PC-9 (cell line): ENCODE measurements at regions not wholly inside any gene's neighbourhood (a gene's known extent, or its start where the extent isn't known, plus 50 kb on each side); places are given as distances from the start of the nearest gene placed in this dataset.

Experiments used
- BruUV-seq: library from RNA; stranded (reverse); fragments of 400-500 nt; replicated peaks from 2 replicates; lab custom pipeline; 2021; lab: Mats Ljungman, UMichigan
- CTCF ChIA-PET: fragments of 300-600 bp; sonication (Branson Sonifier 250); formaldehyde crosslinking; loops from one replicate; lab custom pipeline; 2022; ENCODE audit warnings: antibody characterized with exemption; lab: Charles Lee
- POLR2A ChIA-PET: fragments of 300-600 bp; sonication (Branson Sonifier 250); formaldehyde crosslinking; loops from one replicate; lab custom pipeline; 2022; ENCODE audit warnings: antibody characterized with exemption; ENCODE audit not compliant: unreplicated experiment; lab: Charles Lee
- DNase-seq, 2 experiments: peaks; one replicate each; pipeline versions ENCODE4 v3.0.0 to v3.0.0-alpha.2; 2015 to 2022; ENCODE audit warnings: mixed read lengths in 1 of 2
- H2AFZ ChIP-seq: fragments of 200-600 bp; sonication (generic); 2 replicates; pipeline ENCODE4 v1.8.1; 2017; ENCODE audit warnings: antibody characterized with exemption
- H3F3A ChIP-seq: fragments of 200-600 bp; sonication (generic); 2 replicates; pipeline ENCODE4 v1.8.1; 2017; ENCODE audit warnings: antibody characterized with exemption, mild to moderate bottlenecking, low read depth; ENCODE audit not compliant: insufficient read depth
- H3K27ac ChIP-seq: fragments of 200-600 bp; sonication (generic); 2 replicates; pipeline ENCODE4 v1.6.1; 2016; ENCODE audit warnings: mixed run types
- H3K27me3 ChIP-seq: fragments of 200-600 bp; sonication (generic); 2 replicates; pipeline ENCODE4 v1.6.1; 2016; ENCODE audit warnings: low read depth, mixed run types; ENCODE audit not compliant: insufficient read depth
- H3K36me3 ChIP-seq: fragments of 200-600 bp; sonication (generic); 2 replicates; pipeline ENCODE4 v1.6.1; 2016; ENCODE audit warnings: low read depth, mixed run types
- H3K4me1 ChIP-seq: fragments of 200-600 bp; sonication (generic); replicated peaks from 2 replicates; pipeline ENCODE4 v1.6.1; 2016; ENCODE audit warnings: mixed run types; ENCODE audit not compliant: insufficient read depth
- H3K4me2 ChIP-seq: fragments of 200-600 bp; sonication (generic); 2 replicates; pipeline ENCODE4 v1.6.1; 2017; ENCODE audit warnings: mixed run types
- H3K4me3 ChIP-seq: fragments of 200-600 bp; sonication (generic); 2 replicates; pipeline ENCODE4 v1.6.1; 2016; ENCODE audit warnings: mixed run types
- H3K79me2 ChIP-seq: fragments of 200-600 bp; sonication (generic); 2 replicates; pipeline ENCODE4 v1.6.1; 2017; ENCODE audit warnings: low read depth, mixed run types
- H3K9me2 ChIP-seq: fragments of 200-600 bp; sonication (generic); 2 replicates; pipeline ENCODE4 v1.8.1; 2017; ENCODE audit warnings: mild to moderate bottlenecking; ENCODE audit not compliant: insufficient read depth
- H3K9me3 ChIP-seq: fragments of 200-600 bp; sonication (generic); 2 replicates; pipeline ENCODE4 v1.8.1; 2016; ENCODE audit warnings: low read depth; ENCODE audit not compliant: insufficient read depth
- H4K20me1 ChIP-seq: fragments of 200-600 bp; sonication (generic); 2 replicates; pipeline ENCODE4 v1.8.1; 2017; ENCODE audit not compliant: insufficient read depth
- CTCF ChIP-seq: fragments of 200-600 bp; sonication (generic); conservative IDR thresholded peaks from 2 replicates; pipeline ENCODE4 v1.6.1; 2017; ENCODE audit warnings: mixed run types, antibody characterized with exemption, mild to moderate bottlenecking, moderate library complexity
- EZH2 ChIP-seq: fragments of 200-600 bp; sonication (generic); IDR thresholded peaks from 2 replicates; pipeline ENCODE4 v1.8.0; 2017; ENCODE audit warnings: antibody characterized with exemption, low read depth
- intact Hi-C: fragments of 100-400 bp; cut with micrococcal nuclease; formaldehyde crosslinking; loops from one replicate; pipeline ENCODE4 v1.10.0; 2022; ENCODE audit not compliant: unreplicated experiment

GRCh38 chr4:24266951-24267722, 317.2 kb downstream of the DHX15 start:
- Histone ChIP-seq H3K4me2 (no peak overlapping the region), H3K4me3 (no peak overlapping the region), H3K79me2 (no peaks in the 10 kb centered on the region), H2AFZ (no peak overlapping the region), H3K27ac (no peak overlapping the region), H3K9me3 (no peaks in the 10 kb centered on the region), H3K4me1 (no peaks in the 10 kb centered on the region), H3K27me3 (peaks cover 21% of the 10 kb centered on the region; the same call in 1 of the 2 replicates), H3F3A (no peaks in the 10 kb centered on the region), H4K20me1 (no peaks in the 10 kb centered on the region), H3K36me3 (no peaks in the 10 kb centered on the region), H3K9me2 (no peaks in the 10 kb centered on the region)
- TF ChIP-seq CTCF (no peak), EZH2 (no peak)
- POLR2A ChIA-PET, result no interaction called here
- BruUV-seq, result no TSS peak
- no peak for DNase-seq
- intact Hi-C loops, result no loop called here
- CTCF ChIA-PET, result no interaction called here

GRCh38 chr4:24265989-24266388, 318.4 kb downstream of the DHX15 start:
- ChIA-PET CTCF (no interaction called here), POLR2A (no interaction called here)
- intact Hi-C loops, result no loop called here
- Histone ChIP-seq H3K79me2 (no peaks in the 10 kb centered on the region), H3K4me1 (no peaks in the 10 kb centered on the region), H3K36me3 (no peaks in the 10 kb centered on the region), H3K27ac (no peak overlapping the region), H4K20me1 (no peaks in the 10 kb centered on the region), H3F3A (no peaks in the 10 kb centered on the region), H3K9me3 (no peaks in the 10 kb centered on the region), H2AFZ (no peak overlapping the region), H3K4me3 (no peak overlapping the region), H3K4me2 (no peak overlapping the region), H3K27me3 (peaks cover 24% of the 10 kb centered on the region; the same call in 1 of the 2 replicates), H3K9me2 (no peaks in the 10 kb centered on the region)
- TF ChIP-seq EZH2 (no peak), CTCF (no peak)
- no peak for DNase-seq
- no TSS peak for BruUV-seq

DNA sequence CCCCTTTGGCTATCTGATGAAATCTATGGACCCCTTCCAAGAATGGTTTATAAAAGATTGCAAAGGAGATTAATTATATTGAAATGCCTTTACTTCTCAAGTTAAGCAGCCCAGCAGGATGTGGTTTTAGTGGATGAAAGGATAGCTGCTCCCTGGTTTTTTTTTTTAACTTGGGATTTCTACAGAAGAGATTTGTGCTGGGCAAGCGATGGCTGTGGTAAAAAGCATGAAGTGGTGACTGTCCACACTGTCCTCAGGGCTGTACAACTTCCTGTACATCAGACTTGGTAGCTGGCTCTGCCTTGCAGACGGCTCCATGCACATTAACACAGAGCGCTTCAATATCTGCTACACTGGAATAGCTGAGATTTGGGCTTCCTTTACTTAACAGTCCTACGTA, 321.7 kb downstream of the DHX15 start:
- Histone ChIP-seq H3K4me1 (no peaks in the 10 kb centered on the region), H3K4me2 (no peak overlapping the region), H3K4me3 (no peak overlapping the region), H3K79me2 (no peaks in the 10 kb centered on the region), H2AFZ (no peak overlapping the region), H3K27me3 (peaks cover 24% of the 10 kb centered on the region; the same call in 1 of the 2 replicates), H3K9me2 (no peaks in the 10 kb centered on the region), H3K36me3 (no peaks in the 10 kb centered on the region), H4K20me1 (no peaks in the 10 kb centered on the region), H3F3A (no peaks in the 10 kb centered on the region), H3K9me3 (no peaks in the 10 kb centered on the region), H3K27ac (no peak overlapping the region)
- TF ChIP-seq EZH2 (no peak), CTCF (no peak)
- ChIA-PET POLR2A (no interaction called here), CTCF (no interaction called here)
- no TSS peak for BruUV-seq
- intact Hi-C loops, result no loop called here
- no peak for DNase-seq
